GM20000 (cell line): ENCODE measurements at regions not wholly inside any gene's neighbourhood (a gene's known extent, or its start where the extent isn't known, plus 50 kb on each side); places are given as distances from the start of the nearest gene placed in this dataset.

ENCODE experiments used
- DNase-seq: peaks from one replicate; pipeline ENCODE4 v3.0.0; 2012; ENCODE audit warnings: low spot score
- CTCF ChIP-seq: IDR thresholded peaks from 2 replicates; pipeline ENCODE4 v1.5.1; 2012; ENCODE audit warnings: mild to moderate bottlenecking, control low read depth; ENCODE audit errors: extremely low read depth, missing control alignments

- no peak for TF ChIP-seq CTCF
Observed at GRCh38 chr6:43914272-43915147, 144.5 kb downstream of the VEGFA start.

DNA sequence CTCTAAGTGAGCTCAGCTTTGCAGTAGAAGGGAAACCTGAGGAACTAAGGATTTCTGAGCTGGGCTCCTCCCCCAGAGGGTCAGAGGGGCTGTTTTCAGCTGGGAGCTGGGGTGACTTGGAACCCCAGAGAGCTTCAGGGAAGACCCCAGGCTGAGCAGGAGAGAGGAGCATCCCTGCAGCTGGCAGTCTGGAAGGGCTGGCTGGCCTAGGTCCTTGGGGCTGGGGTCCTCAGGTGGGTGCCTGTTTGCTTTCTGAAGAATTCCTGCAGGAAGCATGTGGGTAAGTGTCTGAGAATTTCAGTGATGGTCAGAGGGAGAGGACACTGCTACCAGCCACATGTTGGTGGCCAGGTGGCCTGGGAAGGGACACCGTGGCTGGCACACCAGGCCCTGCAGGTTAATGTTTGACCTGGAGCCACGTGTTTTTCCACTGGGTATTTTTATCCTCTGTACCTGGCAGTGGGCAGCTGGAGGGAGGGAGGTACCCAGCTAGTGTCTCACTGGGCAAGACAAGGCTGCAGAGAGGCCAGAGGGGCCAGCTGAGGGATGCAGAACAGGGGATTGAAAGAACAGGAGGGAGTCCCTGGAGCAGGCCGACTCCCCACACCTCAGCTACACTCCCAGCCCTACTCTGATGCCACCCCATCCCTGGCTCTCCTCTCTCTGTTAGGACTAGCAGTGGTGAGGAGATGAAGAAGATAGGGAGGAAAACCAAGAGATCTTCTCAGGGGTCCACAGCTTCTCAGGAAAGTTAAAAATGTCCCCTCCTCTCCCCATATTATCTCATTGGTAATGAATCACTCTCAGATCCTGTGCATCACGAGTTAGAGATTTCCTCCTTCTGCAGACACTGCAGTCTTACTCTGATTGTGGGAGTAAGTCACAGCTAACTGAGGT lies 143.6 kb downstream of the VEGFA start:
- DNase-seq: no peak
- TF ChIP-seq CTCF: no peak

More at GRCh38 chr6:43914272-43915147, 144.5 kb downstream of the VEGFA start:
- DNase-seq: no peak

DNA sequence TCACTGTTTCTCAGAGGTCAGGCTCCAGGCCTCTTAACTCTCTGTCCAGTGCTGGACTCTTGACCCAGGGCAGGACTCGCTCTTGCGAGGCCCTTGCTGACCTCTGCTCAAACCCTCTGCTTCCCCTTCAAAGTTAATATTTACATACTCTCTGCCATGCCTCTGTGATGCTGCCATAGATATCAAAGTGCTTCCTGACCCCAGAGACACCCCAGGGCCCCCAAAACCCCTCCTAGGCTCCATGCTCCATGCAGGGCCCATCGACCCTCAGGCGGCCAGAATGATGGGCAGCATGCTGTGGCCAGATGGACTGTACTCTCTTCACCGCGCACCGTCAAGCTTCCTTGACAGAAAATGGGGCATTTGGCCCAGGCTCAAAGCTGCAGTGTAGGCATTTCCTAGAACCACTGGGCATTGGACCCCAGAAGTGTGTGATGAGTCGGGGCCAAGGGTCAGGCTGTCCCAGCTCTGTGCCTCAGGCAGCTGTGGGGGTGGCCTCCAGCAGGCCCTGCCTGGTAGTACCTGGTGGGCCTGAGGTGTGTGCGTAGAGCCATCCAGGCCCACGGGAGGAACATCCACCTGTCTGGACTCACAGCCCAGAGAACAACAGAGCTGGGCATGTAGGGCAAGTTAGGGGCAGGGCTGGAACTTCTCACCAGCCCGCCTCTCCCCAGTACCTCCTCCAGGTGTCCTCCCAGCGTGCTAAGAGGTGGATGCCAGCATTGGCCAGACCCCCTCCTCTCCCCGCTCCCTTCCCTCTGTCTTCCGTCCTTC lies 142.8 kb downstream of the VEGFA start:
- no peak for DNase-seq
- TF ChIP-seq CTCF: no peak

DNA sequence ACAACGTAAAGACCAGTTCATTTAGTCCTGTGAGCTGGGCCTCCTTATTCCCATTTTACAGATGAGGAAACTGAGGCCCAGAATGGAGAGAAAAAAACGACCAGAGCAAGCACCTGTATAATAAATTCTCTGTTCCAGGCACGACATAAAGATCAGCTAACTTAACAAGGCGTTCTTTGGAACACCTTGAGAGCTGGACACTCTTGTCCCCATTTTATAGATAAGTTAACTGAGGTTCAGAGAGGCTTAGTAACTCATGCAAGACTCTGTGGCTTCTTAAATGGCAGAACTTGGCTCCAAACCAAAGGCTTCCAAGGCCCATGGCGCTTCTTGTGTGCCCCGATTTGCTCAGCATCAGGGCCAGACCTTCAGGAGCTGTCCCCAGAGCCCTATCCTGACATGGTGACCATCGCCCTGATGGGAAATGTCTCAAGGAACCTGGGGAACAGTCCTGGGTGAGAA lies 142.1 kb downstream of the VEGFA start:
- DNase-seq: no peak
- no peak for TF ChIP-seq CTCF

- DNase-seq: no peak
- no peak for TF ChIP-seq CTCF
Observed at GRCh38 chr6:43911354-43912115, 141.5 kb downstream of the VEGFA start.

DNA sequence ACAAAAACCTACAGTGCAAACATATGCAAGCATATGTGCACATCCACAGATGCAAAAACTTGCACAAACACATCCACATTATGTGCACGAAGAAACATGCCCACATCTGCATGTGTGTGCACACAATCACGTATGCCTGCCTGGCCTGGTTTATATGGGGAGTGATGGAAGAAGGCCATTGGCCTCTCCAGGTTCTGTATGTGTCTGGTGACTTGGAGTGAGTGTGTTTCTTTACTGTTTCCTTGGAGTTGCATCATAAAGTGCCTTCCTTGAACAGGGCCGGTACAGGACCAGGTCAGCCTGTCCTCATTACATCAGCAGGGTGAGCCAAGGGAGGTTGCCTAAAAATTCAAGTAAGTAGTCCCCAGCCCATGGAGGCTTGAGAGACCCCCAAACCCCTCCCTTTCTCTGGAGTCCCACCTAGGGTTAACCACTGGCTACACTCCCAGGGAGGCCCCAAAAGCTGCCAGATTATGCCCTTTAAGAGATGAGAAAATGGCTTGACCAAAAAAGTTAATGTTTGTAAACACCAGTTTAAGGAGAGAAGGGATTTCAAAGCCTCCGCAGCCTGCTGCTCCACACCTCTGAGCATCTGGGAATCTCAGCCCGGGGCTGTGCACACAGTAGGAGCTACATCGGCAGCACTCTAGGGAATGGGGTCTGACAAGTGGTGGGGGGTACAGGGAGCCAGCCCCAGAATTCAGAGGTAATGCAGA lies 140.8 kb downstream of the VEGFA start:
- TF ChIP-seq CTCF: no peak
- no peak for DNase-seq
